Stimulated activated CD4-positive, alpha-beta T cell treated with anti-CD3 and anti-CD28 coated beads, TNF-alpha, amount 100 ng/mL, for 24 hours (primary cell): ENCODE measurements at regions not wholly inside any gene's neighbourhood (a gene's known extent, or its start where the extent isn't known, plus 50 kb on each side); places are given as distances from the start of the nearest gene placed in this dataset.
A peak's percentile ranks its signal among the peaks of the same experiment; 100 is the strongest.

Experiments
- DNase-seq, 3 experiments: peaks; one replicate each; pipeline ENCODE4 v3.0.0-alpha.2; 2020; ENCODE audit warnings: low read depth in 3 of 3

- DNase-seq, result no peak
These were observed 97.3 kb upstream of the SFMBT2 start for GRCh38 chr10:7507887-7508726.

- DNase-seq, result no peak
These were observed 95.7 kb upstream of the SFMBT2 start for GRCh38 chr10:7506571-7506970.

GRCh38 chr10:7505196-7505595 lies 94.4 kb upstream of the SFMBT2 start:
- no peak for DNase-seq

- no peak for DNase-seq
These were observed 92.4 kb upstream of the SFMBT2 start for GRCh38 chr10:7503190-7503589.

GRCh38 chr10:7501157-7501556 lies 90.3 kb upstream of the SFMBT2 start:
- DNase-seq, result no peak

- DNase-seq, result no peak
These were observed 87.3 kb upstream of the SFMBT2 start for GRCh38 chr10:7498111-7498510.

GRCh38 chr10:7493996-7494395 lies 83.2 kb upstream of the SFMBT2 start:
- no peak for DNase-seq

GRCh38 chr10:7492660-7493046 lies 81.8 kb upstream of the SFMBT2 start:
- no peak for DNase-seq

GRCh38 chr10:7491949-7492659 lies 81.3 kb upstream of the SFMBT2 start:
- DNase-seq, result no peak

GRCh38 chr10:7491230-7491629 lies 80.4 kb upstream of the SFMBT2 start:
- DNase-seq, result no peak

GRCh38 chr10:7488418-7488829 lies 77.6 kb upstream of the SFMBT2 start:
- DNase-seq, result no peak

- DNase-seq, result no peak
These were observed 76.7 kb upstream of the SFMBT2 start for GRCh38 chr10:7487528-7487927.

GRCh38 chr10:7486528-7486927 lies 75.7 kb upstream of the SFMBT2 start:
- no peak for DNase-seq

GRCh38 chr10:7485799-7486198 lies 75.0 kb upstream of the SFMBT2 start:
- DNase-seq, result no peak

GRCh38 chr10:7485244-7485556 lies 74.4 kb upstream of the SFMBT2 start:
- DNase-seq, result no peak

- peak; percentile 5 to 14 (median 7) for DNase-seq
These were observed 73.8 kb upstream of the SFMBT2 start for GRCh38 chr10:7484456-7485243.

GRCh38 chr10:7483848-7484247 lies 73.0 kb upstream of the SFMBT2 start:
- no peak for DNase-seq

GRCh38 chr10:7482992-7483391 lies 72.2 kb upstream of the SFMBT2 start:
- no peak for DNase-seq

GRCh38 chr10:7481368-7481765 lies 70.5 kb upstream of the SFMBT2 start:
- no peak for DNase-seq

- no peak for DNase-seq
These were observed 70.0 kb upstream of the SFMBT2 start for GRCh38 chr10:7480742-7481367.

- DNase-seq, result no peak
These were observed 69.2 kb upstream of the SFMBT2 start for GRCh38 chr10:7479861-7480598.
